NK-92 treated with Interleukin-12 subunit alpha and Interleukin-12 subunit beta, amount 100 ng/mL, for 24 hours (cell line): ENCODE measurements at regions not wholly inside any gene's neighbourhood (a gene's known extent, or its start where the extent isn't known, plus 50 kb on each side); places are given as distances from the start of the nearest gene placed in this dataset.

Experiments
- DNase-seq: peaks from one replicate; lab custom pipeline; 2025; lab: John Stamatoyannopoulos, UW

DNA sequence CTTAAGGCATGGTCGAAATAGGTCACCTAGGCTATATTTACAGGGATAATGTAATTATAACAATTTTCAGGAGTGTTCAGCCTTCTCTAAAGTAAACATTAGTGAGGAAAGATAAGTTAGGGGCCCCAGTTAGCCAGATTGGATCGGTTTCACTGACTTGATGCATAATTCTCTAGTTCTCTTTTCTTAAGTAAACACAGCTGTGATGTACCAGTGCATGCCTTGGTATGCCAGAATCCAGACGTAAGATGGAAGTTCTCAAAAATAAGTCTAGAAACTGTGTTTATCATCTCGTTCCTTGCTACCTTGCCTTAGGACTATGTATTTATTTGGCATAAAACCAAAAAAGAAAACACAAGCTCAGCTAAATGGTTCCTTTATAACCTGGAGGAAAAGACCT, 442.2 kb upstream of the CLINT1 start:
- DNase-seq, result no peak

DNA sequence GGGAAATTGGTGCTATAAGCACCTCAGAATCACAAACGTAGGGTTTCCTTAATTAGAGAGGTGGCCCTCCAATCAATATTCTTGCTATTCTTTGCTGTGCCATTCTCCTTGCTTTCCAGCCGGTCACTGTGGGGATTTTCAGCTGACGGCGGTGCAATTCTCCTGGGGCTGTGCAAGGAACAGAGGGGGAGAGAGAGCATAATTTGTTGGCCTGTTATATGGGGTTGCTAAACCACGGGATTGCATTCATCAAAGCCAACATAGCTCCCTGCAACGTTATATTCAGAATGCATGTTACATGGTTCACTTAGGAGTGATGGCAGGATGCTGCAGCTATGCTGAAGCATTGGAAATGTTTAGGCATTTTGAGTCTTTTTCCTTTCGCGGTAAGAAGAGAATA, 441.3 kb upstream of the CLINT1 start:
- no peak for DNase-seq

DNA sequence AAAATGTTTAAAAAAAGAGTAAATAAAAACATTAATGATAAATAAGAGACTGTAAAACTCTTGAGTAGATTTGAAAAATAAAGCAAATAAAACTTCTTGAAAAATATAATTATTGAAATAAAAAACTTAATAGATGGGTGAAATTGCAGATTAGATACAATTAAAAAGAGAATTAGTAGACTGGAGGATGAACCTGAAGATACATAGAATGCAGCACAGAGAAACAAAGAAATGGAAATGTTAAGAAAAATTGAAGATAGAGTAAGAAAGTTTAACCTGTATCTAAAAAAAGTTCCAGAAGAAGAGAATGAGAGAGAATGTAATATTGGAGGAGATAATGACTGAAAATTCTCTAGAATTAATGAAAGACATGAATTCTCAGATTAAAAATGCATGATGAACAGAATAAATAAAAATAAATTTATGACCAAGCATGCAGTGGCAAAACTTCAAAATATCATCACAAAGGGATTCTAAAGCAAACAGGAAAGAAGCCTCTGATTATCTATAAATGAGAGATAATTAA, 438.1 kb upstream of the CLINT1 start:
- DNase-seq, result no peak

DNA sequence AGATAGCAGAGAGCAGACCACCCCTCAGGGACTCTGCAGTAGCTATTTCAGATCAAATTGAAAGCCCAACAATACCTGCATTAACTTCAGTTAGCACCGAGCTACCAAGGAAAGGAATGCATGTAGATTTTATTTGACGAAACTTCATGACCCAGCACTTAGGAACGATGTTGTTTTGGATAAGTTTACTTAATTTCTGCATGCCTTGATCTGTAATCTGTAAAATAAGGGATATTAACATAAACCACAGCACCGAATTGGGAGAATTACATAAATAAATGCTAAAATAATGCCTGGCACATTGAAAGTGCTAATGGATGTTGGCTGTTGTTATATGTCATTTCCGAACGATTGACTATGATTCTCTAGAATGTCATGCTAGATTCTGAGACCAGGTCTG, 435.8 kb upstream of the CLINT1 start:
- no peak for DNase-seq

DNA sequence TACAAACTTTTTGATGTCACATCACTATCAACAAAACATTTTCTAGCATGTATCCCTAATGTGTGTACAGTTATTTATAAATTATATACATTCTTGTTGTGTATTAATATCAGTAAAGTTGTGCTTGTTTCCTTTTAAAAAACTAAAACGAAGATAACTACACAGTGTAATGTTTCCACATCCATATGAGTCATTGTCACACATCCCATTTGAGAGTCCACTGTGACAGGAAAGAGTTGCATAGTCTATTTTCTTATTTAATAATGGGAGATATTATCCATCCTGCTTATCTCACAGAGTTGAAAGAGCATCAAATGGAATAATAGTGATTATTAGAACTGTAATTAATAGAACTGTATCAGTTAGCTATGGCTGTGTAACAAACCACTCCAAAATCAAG, 434.0 kb upstream of the CLINT1 start:
- no peak for DNase-seq

DNA sequence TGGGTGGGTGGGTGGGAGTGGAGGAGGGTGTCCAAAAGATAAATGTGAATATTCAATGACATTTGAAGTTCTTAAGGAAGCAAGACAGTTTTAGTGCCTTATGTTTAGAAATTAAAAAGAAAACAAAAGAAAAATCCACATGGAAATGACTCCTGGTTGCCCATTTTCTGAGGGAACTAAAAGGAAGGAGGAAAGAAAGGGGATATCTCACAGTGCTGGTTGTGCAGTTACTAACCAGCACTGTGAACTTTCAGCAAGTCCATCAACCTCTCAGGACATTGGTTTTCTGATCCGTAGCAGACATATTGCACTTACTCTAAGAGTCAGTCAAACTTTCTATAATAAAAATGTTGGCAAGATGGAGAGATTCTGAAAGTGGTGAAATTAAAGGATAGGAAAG, 431.0 kb upstream of the CLINT1 start:
- no peak for DNase-seq

DNA sequence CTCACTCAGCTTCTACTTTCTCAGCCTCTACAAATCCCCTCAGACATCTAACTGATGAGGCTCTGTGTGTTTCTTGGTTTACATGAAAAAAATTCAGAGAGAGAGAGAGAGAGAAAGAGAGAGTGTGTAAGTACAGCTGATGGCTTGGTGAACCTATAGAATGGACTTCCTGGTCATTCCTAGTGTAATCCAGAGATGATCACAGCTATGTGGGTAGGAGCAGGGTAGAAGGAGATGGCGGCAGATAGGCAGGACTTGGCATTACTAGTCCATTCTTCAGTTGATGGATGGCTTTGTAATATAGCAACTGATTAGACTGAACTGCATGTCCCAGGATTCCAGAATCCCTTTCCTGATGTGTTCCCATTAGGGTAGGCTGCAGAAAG, 429.3 kb upstream of the CLINT1 start:
- no peak for DNase-seq

DNA sequence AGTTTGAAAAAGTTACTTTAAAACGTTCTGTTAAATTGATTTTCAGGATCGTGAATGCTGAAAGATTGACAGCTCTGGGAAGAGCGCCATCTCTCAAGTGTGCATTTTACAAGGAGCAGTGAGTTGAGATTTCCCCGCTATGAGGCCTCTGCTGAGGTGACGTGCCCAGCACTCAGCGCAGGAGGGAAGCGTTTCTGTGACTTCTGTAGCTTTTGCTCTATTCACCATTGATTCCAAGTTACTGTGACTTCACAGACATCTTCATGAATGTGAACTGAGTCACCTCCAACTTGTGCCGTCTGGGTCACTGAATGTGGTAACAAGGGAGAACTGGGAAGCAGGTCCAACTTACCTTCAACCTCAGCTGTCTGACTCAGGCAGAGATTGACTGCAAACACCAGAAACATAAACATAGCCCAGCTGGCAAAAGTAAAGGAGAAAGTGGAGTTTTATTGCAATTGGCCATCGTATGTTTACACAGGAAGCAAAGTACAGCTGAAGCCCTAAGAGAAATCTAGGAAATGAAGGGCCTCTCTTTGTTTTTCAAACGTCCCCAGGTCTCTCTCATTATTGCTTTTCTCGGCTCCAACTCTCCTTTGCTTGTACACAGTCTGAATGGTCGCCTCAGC, 428.8 kb upstream of the CLINT1 start:
- DNase-seq, result no peak

DNA sequence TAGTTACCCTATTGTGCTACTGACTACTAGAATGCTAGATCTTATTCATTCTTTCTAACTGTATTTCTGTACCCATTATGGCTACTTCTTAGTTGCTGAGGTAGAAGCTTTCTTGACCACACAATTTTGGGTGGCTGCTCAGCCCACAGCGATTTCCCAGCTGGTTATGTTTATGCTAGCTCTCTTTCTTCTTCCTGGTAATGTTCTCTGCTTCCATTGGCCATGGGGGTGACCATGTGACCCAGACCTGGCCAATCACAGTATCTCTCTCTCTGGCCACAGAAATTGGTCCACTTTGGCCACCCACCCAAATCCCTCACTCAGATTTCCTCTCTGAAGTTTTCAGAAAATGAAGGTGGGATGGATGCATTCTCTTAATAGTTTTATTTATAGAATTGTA, 427.9 kb upstream of the CLINT1 start:
- no peak for DNase-seq

DNA sequence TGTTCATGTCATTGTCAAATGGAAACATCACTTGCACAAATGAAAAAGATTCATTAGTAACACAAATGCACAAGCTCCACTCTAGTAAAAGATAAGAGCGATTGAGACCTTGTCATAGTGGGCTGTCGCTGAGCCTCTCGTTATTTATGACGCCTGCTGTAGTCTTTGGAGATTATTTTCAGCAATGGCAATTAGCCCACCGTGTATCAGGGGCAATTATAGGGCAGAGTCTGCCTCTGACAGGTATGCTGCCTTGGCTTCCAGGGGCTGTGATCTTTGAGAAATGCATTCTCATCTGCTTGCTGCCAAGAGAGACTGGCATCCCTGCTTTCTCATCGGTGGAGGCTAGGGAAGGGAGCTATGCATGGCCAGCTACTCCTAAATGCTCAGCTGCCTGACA, 426.8 kb upstream of the CLINT1 start:
- DNase-seq, result no peak

DNA sequence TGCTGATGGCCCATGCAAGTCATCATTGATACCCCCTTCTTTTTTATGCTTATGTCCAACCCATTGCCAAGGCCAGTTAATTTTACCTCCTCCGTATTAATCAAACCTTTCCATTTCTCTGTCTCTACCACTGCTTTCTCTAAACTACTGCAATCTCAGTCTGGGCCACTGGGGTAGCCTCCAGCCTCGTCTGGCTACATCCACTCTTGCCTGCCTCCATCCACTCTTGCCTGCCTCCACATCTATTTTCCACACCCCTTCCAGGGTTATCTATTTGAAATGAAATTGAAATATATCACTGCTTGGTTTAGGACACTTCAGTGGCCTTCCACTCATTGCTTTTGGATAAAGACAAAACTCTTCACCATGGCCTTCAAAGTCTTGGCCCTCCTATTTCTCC, 425.3 kb upstream of the CLINT1 start:
- DNase-seq, result no peak

DNA sequence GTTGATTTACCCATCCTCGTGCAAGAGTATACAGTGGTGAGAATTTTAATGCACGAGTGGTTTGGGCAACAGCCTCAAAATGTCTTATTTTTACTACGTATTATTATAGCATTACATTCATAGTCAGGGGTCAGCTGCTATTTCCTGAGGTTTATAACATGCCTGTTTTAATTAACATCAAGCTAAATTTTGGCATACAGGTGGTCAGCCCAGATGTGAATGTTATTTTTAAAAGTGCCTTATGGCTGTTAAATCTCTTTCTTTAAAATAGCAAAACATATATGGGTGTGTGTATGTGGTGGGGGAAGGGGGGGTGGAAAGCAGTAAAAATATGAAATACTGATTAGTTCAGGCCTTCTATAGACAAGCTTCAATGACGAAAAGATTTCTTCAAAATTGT, 424.5 kb upstream of the CLINT1 start:
- no peak for DNase-seq

DNA sequence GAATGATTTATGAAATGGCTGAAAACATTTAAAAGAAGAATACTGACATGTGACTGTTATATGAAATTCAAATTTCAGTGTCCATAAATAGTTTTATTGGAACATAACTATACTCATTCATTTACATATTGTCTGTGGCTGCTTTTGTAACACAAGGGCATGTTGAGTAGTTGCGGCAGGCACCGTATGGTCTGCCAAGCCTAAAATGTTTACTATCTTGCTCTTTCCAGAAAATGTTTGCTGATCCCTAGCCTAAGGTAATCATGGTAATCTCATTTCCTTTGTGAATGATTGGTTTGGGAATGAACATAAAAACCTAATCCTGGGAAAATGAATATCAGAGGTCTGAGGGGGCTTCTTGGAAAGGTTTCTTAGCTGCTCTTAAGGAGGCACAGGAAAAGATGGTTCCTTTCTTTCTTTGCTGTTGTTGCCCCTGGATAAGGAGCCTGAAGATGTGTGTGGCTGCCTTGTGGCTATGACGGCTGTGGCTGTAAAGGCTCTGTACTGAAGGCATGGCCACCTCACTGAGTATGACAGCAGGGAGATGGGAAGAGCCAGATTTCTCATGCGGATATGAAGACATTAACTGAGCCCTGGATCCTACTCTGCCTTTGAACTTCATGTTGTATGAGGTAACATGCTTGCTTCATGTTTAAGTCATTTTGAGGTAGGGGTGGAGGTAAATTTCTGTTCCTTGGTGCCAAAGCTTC, 419.4 kb upstream of the CLINT1 start:
- no peak for DNase-seq

DNA sequence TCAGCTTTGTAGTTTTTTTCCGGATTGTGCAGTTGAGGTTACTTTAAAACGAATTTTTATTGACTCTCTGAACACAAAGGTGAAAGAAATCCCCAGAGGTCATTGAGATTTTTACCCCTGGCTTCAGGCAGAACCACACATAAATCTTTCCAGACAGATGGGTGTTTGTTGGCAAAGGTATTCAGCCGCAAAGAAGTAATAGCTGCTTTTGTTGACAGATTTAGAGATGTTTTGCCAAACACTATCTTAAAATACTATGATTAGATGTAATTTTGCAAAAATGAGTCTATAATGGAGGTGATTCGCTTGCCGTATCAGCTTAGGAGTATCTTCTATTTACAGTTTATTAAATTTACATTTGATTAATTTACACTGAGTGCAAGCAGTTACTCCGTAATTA, 418.3 kb upstream of the CLINT1 start:
- DNase-seq, result no peak

DNA sequence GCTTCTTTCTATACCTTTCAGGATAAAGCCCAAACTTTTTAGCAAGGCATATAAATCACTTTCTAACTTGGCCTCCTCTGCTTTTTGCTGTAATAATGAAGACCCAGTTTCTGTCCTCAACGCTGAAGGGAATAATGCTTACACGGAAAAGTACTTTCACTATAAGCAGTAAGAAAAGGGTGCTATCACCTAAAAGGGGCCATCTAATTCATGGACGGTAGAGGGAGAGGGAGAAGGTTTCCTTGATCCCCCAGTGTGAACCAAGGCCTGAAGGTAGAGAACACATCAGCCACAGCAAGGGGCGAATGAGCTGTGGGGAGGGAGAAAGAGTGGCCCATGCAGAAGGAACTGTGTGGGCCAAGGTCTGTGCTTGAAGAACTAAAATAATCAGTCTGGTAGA, 417.7 kb upstream of the CLINT1 start:
- no peak for DNase-seq

DNA sequence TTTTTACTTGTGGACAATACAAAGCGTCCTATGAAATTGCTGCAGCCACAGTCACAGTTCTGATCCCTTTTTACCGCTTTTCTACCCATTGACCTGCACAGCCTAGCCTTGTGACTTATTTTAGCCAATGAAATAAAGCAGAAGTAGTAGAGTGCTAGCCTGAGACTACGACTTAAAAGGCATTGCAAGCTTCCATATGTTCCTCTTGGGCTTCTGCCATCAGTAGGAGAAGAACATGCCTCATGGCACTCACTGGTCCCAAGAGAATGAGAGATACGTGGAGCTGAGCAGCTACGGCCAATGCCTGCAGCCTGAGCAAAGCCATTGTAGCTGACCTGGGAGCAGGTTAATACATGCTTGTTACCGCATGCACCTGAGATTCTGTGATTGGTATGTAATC, 416.6 kb upstream of the CLINT1 start:
- DNase-seq, result no peak

DNA sequence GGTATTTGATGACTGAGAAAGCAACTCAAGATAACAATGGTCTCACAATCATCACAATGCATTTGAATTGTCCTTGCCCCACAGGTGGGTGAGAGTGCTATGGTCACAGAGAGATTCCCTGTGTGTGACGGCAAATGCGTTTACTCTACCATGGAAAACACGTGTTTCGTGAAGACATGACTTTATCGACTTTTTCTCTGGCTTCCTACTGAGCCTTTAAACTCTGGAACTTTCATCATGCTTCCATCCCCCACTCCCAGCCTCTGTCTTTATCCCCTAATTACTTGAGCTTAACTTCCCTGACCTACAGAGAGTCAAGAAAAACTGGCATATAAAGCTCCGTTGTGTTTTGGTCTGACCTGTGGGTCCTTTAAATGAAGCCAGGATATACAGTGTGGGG, 414.1 kb upstream of the CLINT1 start:
- DNase-seq, result no peak

DNA sequence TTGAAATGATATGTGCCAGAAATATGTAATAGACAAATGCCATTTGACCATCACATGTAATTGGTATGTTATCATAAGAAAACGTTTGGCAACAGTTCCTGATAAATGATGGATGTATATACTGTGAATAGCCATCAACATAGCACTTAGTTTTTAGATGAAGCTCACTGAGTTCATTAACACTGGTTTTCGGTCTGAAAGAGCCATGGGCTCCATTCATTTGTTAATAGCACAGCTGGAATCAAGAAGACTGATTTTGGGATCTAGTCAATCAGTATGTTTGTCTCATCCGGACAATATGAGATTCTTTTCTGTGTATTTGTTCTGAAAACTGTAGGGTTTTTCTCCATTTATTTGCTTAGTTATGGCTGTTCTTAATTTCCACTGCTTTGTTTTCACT, 413.5 kb upstream of the CLINT1 start:
- DNase-seq, result no peak

DNA sequence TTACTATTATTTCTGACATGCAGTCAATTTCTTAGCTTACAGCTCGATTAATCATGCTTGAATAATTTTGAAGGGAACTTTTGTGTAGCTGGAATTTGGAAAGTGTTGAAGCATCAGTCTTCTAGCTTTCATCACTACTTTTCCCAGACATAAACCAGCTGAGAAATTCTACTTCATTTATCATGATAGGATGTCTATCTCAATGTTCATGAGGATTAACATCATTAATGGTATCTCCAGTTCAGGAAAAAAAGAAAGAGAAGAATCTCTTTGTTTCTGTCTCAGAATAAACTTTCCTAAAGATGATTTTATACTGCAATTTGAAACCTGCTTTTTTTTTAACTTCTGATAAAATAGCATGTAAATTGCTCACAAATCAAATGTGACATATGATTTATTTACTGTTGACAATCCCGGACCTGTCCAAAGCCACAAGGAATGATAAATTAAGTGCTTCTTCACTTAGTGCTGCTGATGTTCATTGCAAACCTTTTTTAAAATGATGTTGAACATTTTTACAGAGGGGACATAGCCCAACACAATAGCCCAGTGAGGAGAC, 412.1 kb upstream of the CLINT1 start:
- no peak for DNase-seq

DNA sequence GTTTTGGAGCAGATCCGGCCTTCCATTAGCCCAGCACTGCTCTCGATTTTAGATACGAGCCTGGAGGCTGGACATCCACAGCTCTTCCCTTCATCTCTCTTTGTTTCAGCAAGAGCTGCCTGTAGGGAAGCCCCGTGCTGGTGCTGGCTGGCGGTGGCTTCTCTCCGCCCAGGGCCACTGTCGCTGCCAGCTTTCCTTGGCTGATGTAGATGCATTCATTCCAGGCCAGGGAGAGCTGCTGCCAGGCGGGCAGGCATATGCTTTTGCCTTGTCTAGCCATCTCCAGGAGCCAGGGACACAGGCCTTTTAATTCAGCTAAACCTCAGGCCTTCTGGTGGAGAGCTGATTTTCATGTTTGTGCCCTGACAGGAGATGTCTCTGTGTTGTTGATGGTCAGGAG, 409.3 kb upstream of the CLINT1 start:
- DNase-seq, result no peak

DNA sequence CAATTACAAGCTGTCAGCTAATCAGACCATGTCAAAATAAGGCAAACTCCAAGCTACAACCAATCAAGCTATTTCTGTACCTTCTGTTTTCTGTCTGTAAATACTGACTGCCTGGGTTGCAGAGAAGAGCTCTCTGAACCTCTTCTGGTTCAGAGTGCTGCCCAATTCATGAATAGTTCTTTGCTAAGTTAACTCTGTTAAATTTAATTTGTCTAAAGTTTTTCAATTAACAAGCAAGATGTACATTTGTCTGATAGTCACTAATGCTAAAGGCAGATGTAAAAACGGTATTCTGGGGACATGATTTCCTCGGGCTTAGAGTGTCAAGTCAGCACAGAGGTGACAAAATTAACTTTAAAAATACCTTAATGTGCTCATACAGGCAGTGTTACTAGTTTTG, 408.3 kb upstream of the CLINT1 start:
- no peak for DNase-seq

DNA sequence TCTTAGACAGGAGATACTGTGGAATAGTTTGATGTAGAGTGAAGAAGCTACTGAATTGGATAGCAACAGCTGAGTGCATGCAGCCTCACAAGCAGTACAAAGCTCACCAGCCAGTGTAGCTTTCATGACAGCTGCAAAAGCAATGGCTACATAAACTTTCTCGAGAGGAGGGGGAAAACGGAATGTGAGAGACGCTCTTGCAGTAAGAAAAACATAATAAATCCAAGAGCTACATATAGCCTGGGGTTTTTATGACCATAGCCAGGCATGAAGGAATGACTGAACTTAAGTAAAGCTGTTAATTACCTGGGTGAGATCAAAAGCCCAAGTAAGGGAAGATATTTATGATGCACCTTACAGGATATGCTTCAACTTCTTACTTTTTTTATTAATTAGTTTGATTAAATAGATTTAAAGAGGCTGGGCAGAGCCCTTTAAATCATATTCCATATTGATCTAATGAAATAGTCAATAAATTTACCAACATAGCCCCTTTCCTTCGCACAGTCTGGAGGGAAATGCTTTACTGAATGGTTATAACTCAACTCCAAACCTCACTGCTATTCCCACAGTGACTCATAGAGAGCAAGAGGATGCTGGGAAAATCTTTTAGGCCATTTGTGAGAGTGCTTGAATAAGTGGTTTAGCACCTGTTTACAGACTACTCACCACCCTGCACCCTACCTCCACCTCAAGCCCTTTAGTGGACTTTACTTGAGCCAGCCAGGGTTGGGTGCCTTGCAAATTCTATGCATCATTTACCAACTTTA, 407.2 kb upstream of the CLINT1 start:
- no peak for DNase-seq

DNA sequence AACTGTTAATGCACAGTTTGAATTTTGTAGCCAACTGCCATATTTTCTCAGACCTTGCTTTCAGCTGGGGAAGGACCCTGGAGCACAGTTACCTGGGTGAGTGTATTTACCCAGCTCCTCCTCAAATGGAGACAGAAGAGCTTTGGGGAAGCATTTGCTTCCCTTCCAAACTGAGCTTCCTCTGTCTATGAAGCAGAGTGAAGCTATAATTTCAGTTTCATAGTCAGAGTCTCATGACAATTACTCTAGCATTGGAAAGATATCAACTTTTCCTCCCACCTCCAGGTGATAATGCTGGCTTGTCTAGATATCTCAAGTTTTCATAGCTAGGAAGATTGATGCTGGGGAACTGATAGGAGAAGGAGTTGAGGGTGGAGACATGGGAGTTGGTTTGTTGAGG, 406.4 kb upstream of the CLINT1 start:
- no peak for DNase-seq
